H9 (cell line): ENCODE measurements at regions not wholly inside any gene's neighbourhood (a gene's known extent, or its start where the extent isn't known, plus 50 kb on each side); places are given as distances from the start of the nearest gene placed in this dataset.

ENCODE experiments used
- DNase-seq: peaks from one replicate; pipeline ENCODE4 v3.0.0-alpha.2; 2017
- H2AFZ ChIP-seq: one replicate; pipeline ENCODE4 v1.6.1; 2013; ENCODE audit warnings: mild to moderate bottlenecking, low read length, control low read depth, moderate library complexity
- H2AK5ac ChIP-seq: 2 replicates; pipeline ENCODE4 v1.6.1; 2013; ENCODE audit warnings: low read length, control low read depth, mixed read lengths; ENCODE audit not compliant: insufficient read length
- H2BK120ac ChIP-seq: one replicate; pipeline ENCODE4 v1.6.1; 2013; ENCODE audit warnings: low read depth, mild to moderate bottlenecking, low read length, control low read depth, inconsistent platforms; ENCODE audit not compliant: poor library complexity, severe bottlenecking
- H2BK12ac ChIP-seq: 2 replicates; pipeline ENCODE4 v1.6.1; 2013; ENCODE audit warnings: low read length, control low read depth, mixed read lengths, low read depth; ENCODE audit not compliant: insufficient read length
- H2BK15ac ChIP-seq: 2 replicates; pipeline ENCODE4 v1.6.1; 2013; ENCODE audit warnings: low read depth, low read length, control low read depth
- H2BK20ac ChIP-seq: one replicate; pipeline ENCODE4 v1.6.1; 2013; ENCODE audit warnings: low read depth, mild to moderate bottlenecking, low read length, control low read depth, inconsistent platforms; ENCODE audit not compliant: poor library complexity, severe bottlenecking
- H2BK5ac ChIP-seq: 2 replicates; pipeline ENCODE4 v1.6.1; 2013; ENCODE audit warnings: low read length, control low read depth, mixed read lengths; ENCODE audit not compliant: insufficient read length
- H3K14ac ChIP-seq: 2 replicates; pipeline ENCODE4 v1.6.1; 2013; ENCODE audit warnings: low read length, control low read depth; ENCODE audit not compliant: insufficient read depth
- H3K18ac ChIP-seq: 2 replicates; pipeline ENCODE4 v1.6.1; 2013; ENCODE audit warnings: low read depth, mild to moderate bottlenecking, mixed read lengths, low read length, control low read depth; ENCODE audit not compliant: insufficient read length
- H3K23ac ChIP-seq: 2 replicates; pipeline ENCODE4 v1.6.1; 2013; ENCODE audit warnings: low read length, control low read depth, mixed read lengths, low read depth; ENCODE audit not compliant: insufficient read length
- H3K23me2 ChIP-seq: 2 replicates; pipeline ENCODE4 v1.6.1; 2013; ENCODE audit warnings: low read depth, mild to moderate bottlenecking, mixed read lengths, low read length, control low read depth; ENCODE audit not compliant: insufficient read length, poor library complexity, severe bottlenecking
- H3K27ac ChIP-seq: 2 replicates; pipeline ENCODE4 v1.5.1; 2013; ENCODE audit warnings: low read length, control low read depth, mixed read lengths, low read depth; ENCODE audit not compliant: insufficient read length
- H3K27me3 ChIP-seq: 2 replicates; pipeline ENCODE4 v1.6.1; 2013; ENCODE audit warnings: low read length, control low read depth, inconsistent platforms; ENCODE audit not compliant: insufficient read depth
- H3K4ac ChIP-seq: 2 replicates; pipeline ENCODE4 v1.6.1; 2013; ENCODE audit warnings: low read depth, mild to moderate bottlenecking, control low read depth, inconsistent platforms, low read length, moderate library complexity
- H3K4me1 ChIP-seq: 2 replicates; pipeline ENCODE4 v1.6.1; 2013; ENCODE audit warnings: low read length, control low read depth, inconsistent platforms; ENCODE audit not compliant: insufficient read depth
- H3K4me2 ChIP-seq: 2 replicates; pipeline ENCODE4 v1.6.1; 2013; ENCODE audit warnings: low read length, control low read depth, mixed read lengths; ENCODE audit not compliant: insufficient read length, insufficient read depth
- H3K56ac ChIP-seq: 2 replicates; pipeline ENCODE4 v1.6.1; 2013; ENCODE audit warnings: low read depth, mild to moderate bottlenecking, mixed read lengths, low read length, control low read depth; ENCODE audit not compliant: insufficient read length
- H3K79me1 ChIP-seq: 2 replicates; pipeline ENCODE4 v1.6.1; 2013; ENCODE audit warnings: low read depth, mild to moderate bottlenecking, moderate library complexity, low read length, control low read depth, inconsistent platforms; ENCODE audit not compliant: insufficient read depth, poor library complexity, severe bottlenecking
- H3K79me2 ChIP-seq: 2 replicates; pipeline ENCODE4 v1.6.1; 2013; ENCODE audit warnings: low read length, control low read depth, inconsistent platforms; ENCODE audit not compliant: insufficient read depth
- H3K9ac ChIP-seq: 2 replicates; pipeline ENCODE4 v1.6.1; 2013; ENCODE audit warnings: low read length, control low read depth, mixed read lengths; ENCODE audit not compliant: insufficient read length; ENCODE audit errors: extremely low read depth
- H3K9me3 ChIP-seq: one replicate; pipeline ENCODE4 v1.6.1; 2013; ENCODE audit warnings: low read depth, low read length, inconsistent platforms; ENCODE audit not compliant: control insufficient read depth
- H3T11ph ChIP-seq: one replicate; pipeline ENCODE4 v1.6.1; 2013; ENCODE audit warnings: mild to moderate bottlenecking, low read length, control low read depth, inconsistent platforms
- H4K20me1 ChIP-seq: one replicate; pipeline ENCODE4 v1.6.1; 2013; ENCODE audit not compliant: control insufficient read depth, insufficient read length, insufficient read depth
- H4K5ac ChIP-seq: 2 replicates; pipeline ENCODE4 v1.6.1; 2013; ENCODE audit warnings: low read depth, mild to moderate bottlenecking, mixed read lengths, low read length, control low read depth; ENCODE audit not compliant: insufficient read length
- H4K8ac ChIP-seq: replicated peaks from 2 replicates; pipeline ENCODE4 v1.6.1; 2013; ENCODE audit warnings: low read length, control low read depth, mixed read lengths, low read depth; ENCODE audit not compliant: insufficient read length
- H4K91ac ChIP-seq: 2 replicates; pipeline ENCODE4 v1.6.1; 2013; ENCODE audit warnings: low read depth, mild to moderate bottlenecking, moderate library complexity, mixed read lengths, low read length, control low read depth; ENCODE audit not compliant: insufficient read length
- H3K27ac Mint-ChIP-seq, 3 experiments: 2 replicates in 2 of 3; 3 replicates in 1 of 3; pipeline ENCODE4 v1.8.0; 2020 to 2021; ENCODE audit warnings: mixed read lengths in 3 of 3, mild to moderate bottlenecking in 1 of 3, moderate library complexity in 1 of 3
- H3K27me3 Mint-ChIP-seq: 2 replicates; pipeline ENCODE4 v1.8.0; 2021; ENCODE audit warnings: low read depth, mild to moderate bottlenecking, moderate library complexity, mixed read lengths
- H3K36me3 Mint-ChIP-seq, 3 experiments: 2 replicates in 2 of 3; 3 replicates in 1 of 3; pipeline ENCODE4 v1.8.0; 2020 to 2021; ENCODE audit warnings: low read depth in 3 of 3, mixed read lengths in 3 of 3; ENCODE audit not compliant: insufficient read depth in 1 of 3
- H3K4me1 Mint-ChIP-seq, 2 experiments: 2 replicates each; pipeline ENCODE4 v1.8.0; 2020; ENCODE audit warnings: mixed read lengths in 2 of 2
- H3K4me3 Mint-ChIP-seq, 2 experiments: 2 replicates in 1 of 2; 3 replicates in 1 of 2; pipeline ENCODE4 v1.8.0; 2020 to 2021; ENCODE audit warnings: mild to moderate bottlenecking in 2 of 2, mixed read lengths in 2 of 2, moderate library complexity in 1 of 2
- H3K9me3 Mint-ChIP-seq, 2 experiments: 2 replicates in 1 of 2; 3 replicates in 1 of 2; pipeline ENCODE4 v1.8.0; 2020; ENCODE audit warnings: mild to moderate bottlenecking in 2 of 2, mixed read lengths in 2 of 2, moderate library complexity in 1 of 2
- CTCF ChIP-seq: fragments of 200-600 bp; sonication (generic); conservative IDR thresholded peaks from 3 replicates; pipeline ENCODE4 v1.8.0; 2021; ENCODE audit warnings: antibody characterized with exemption, mild to moderate bottlenecking
- WGBS: extraction: QIAGEN DNeasy Blood & Tissue Kit; methylation state at CpG from one replicate; pipeline ENCODE4 v1.1.7; 2013; ENCODE audit warnings: missing lambda C conversion rate, low lambda C conversion rate, mixed read lengths; ENCODE audit not compliant: insufficient read length; ENCODE audit errors: extremely low coverage; 5-methylcytosine and 5-hydroxymethylcytosine counted together

- H3K23me2 ChIP-seq: no peaks in the 10 kb centered on the region
- H3K4ac ChIP-seq: no peak overlapping the region
- no peak for DNase-seq
- Mint-ChIP-seq H3K9me3 (peaks cover 0 to 8% of the 10 kb centered on the region in 2 experiments; a peak in 4 of 5 replicates), H3K4me3 (no peak overlapping the region), H3K36me3 (peaks cover 0 to 7% (median 3%) of the 10 kb centered on the region in 3 experiments; a peak in 4 of 7 replicates), H3K4me1 (peaks cover 0 to 9% of the 10 kb centered on the region in 2 experiments; a peak in 3 of 4 replicates), H3K27me3 (no peaks in the 10 kb centered on the region), H3K27ac (no peak overlapping the region)
- no peak overlapping the region for H2BK120ac ChIP-seq
- H4K20me1 ChIP-seq: no peaks in the 10 kb centered on the region
- no peak overlapping the region for H3K9ac ChIP-seq
- H3K79me1 ChIP-seq: no peaks in the 10 kb centered on the region
- no peak overlapping the region for H3T11ph ChIP-seq
- no peak overlapping the region for H2AK5ac ChIP-seq
- H3K27me3 ChIP-seq: no peaks in the 10 kb centered on the region
- no peak overlapping the region for H4K91ac ChIP-seq
- no peak overlapping the region for H3K23ac ChIP-seq
- H2BK20ac ChIP-seq: no peak overlapping the region
- H2AFZ ChIP-seq: no peak overlapping the region
- H3K4me2 ChIP-seq: no peak overlapping the region
- H3K4me1 ChIP-seq: no peaks in the 10 kb centered on the region
- no peak overlapping the region for H3K18ac ChIP-seq
- WGBS: no CpG with 5 or more reads among the region's 3 CpGs
- TF ChIP-seq CTCF: no peak
- no peak overlapping the region for H4K8ac ChIP-seq
- H4K5ac ChIP-seq: no peak overlapping the region
- no peak overlapping the region for H2BK12ac ChIP-seq
- H3K27ac ChIP-seq: no peak overlapping the region
- H2BK15ac ChIP-seq: no peak overlapping the region
- no peak overlapping the region for H3K14ac ChIP-seq
- H3K79me2 ChIP-seq: no peaks in the 10 kb centered on the region
- no peak overlapping the region for H2BK5ac ChIP-seq
- H3K56ac ChIP-seq: no peak overlapping the region
- H3K9me3 ChIP-seq: no peaks in the 10 kb centered on the region
Measured at GRCh38 chr7:80057488-80057887, 77.1 kb upstream of the GNAI1 start.
